Activated naive CD8-positive, alpha-beta T cell treated with anti-CD3 and anti-CD28 coated beads, Interleukin-2, amount 10 ng/mL, durations not matched to agents 7 days and 5 days (primary cell): ENCODE measurements at regions not wholly inside any gene's neighbourhood (a gene's known extent, or its start where the extent isn't known, plus 50 kb on each side); places are given as distances from the start of the nearest gene placed in this dataset.

Source experiments
- ATAC-seq: fragments of 150-1000 bp; cut with Tn5 transposase; one replicate; pipeline ENCODE4 v1.10.0; 2021; ENCODE audit warnings: low read depth, moderate library complexity
- POLR2A ChIA-PET: fragments of 350-600 bp; sonication (Branson Sonifier 250); formaldehyde crosslinking; loops from one replicate; lab custom pipeline; 2021; ENCODE audit warnings: antibody characterized with exemption; lab: Charles Lee
- DNase-seq: peaks from one replicate; pipeline ENCODE4 v3.0.0; 2021
- H3K27ac Mint-ChIP-seq: one replicate; pipeline ENCODE4 v1.8.0; 2022; ENCODE audit warnings: mild to moderate bottlenecking, mixed read lengths
- H3K27me3 Mint-ChIP-seq: one replicate; pipeline ENCODE4 v1.8.0; 2022; ENCODE audit warnings: mild to moderate bottlenecking, moderate library complexity, mixed read lengths
- H3K36me3 Mint-ChIP-seq: one replicate; pipeline ENCODE4 v1.8.0; 2021; ENCODE audit warnings: mild to moderate bottlenecking, mixed read lengths
- H3K4me1 Mint-ChIP-seq: one replicate; pipeline ENCODE4 v1.8.0; 2021; ENCODE audit warnings: mixed read lengths
- H3K4me3 Mint-ChIP-seq: one replicate; pipeline ENCODE4 v1.8.0; 2022; ENCODE audit warnings: mild to moderate bottlenecking, moderate library complexity, mixed read lengths
- H3K9me3 Mint-ChIP-seq: one replicate; pipeline ENCODE4 v1.8.0; 2021; ENCODE audit warnings: mixed read lengths

- Mint-ChIP-seq H3K4me3 (no peak overlapping the region), H3K9me3 (no peaks in the 10 kb centered on the region), H3K36me3 (no peaks in the 10 kb centered on the region)
These were observed 88.9 kb upstream of the SLC35G4 start for GRCh38 chr18:11520536-11520935.

GRCh38 chr18:11518788-11519685 lies 90.4 kb upstream of the SLC35G4 start:
- no peaks in the 10 kb centered on the region for H3K36me3 Mint-ChIP-seq
- H3K9me3 Mint-ChIP-seq, result no peaks in the 10 kb centered on the region
- ATAC-seq (peak; percentile 76), DNase-seq (peak; percentile 50)
- no peaks in the 10 kb centered on the region for H3K4me1 Mint-ChIP-seq
- no peak overlapping the region for H3K4me3 Mint-ChIP-seq
- POLR2A ChIA-PET, result no interaction called here
- H3K27me3 Mint-ChIP-seq, result peaks cover 11% of the 10 kb centered on the region
- H3K27ac Mint-ChIP-seq, result no peak overlapping the region

More at GRCh38 chr18:11520536-11520935, 88.9 kb upstream of the SLC35G4 start:
- no peak for DNase-seq
- H3K4me1 Mint-ChIP-seq, result no peaks in the 10 kb centered on the region
- no peak for ATAC-seq
- no peak overlapping the region for H3K27ac Mint-ChIP-seq
- H3K27me3 Mint-ChIP-seq, result peaks cover 5% of the 10 kb centered on the region
- POLR2A ChIA-PET, result no interaction called here

GRCh38 chr18:11517704-11518103 lies 91.7 kb upstream of the SLC35G4 start:
- H3K4me3 Mint-ChIP-seq, result no peak overlapping the region
- peaks cover 9% of the 10 kb centered on the region for H3K27me3 Mint-ChIP-seq
- H3K9me3 Mint-ChIP-seq, result no peaks in the 10 kb centered on the region
- ATAC-seq (no peak), DNase-seq (no peak)
- H3K4me1 Mint-ChIP-seq, result peaks cover 2% of the 10 kb centered on the region
- no peak overlapping the region for H3K27ac Mint-ChIP-seq
- POLR2A ChIA-PET, result no interaction called here
- no peaks in the 10 kb centered on the region for H3K36me3 Mint-ChIP-seq

GRCh38 chr18:11516751-11517503 lies 92.5 kb upstream of the SLC35G4 start:
- no peaks in the 10 kb centered on the region for H3K36me3 Mint-ChIP-seq
- H3K4me3 Mint-ChIP-seq, result no peak overlapping the region
- POLR2A ChIA-PET, result no interaction called here
- peaks cover 2% of the 10 kb centered on the region for H3K4me1 Mint-ChIP-seq
- ATAC-seq, result no peak
- no peak for DNase-seq
- no peaks in the 10 kb centered on the region for H3K9me3 Mint-ChIP-seq
- H3K27me3 Mint-ChIP-seq, result peaks cover 9% of the 10 kb centered on the region
- no peak overlapping the region for H3K27ac Mint-ChIP-seq

GRCh38 chr18:11514267-11514666 lies 95.1 kb upstream of the SLC35G4 start:
- POLR2A ChIA-PET, result no interaction called here
- no peak overlapping the region for H3K4me3 Mint-ChIP-seq
- peaks cover 5% of the 10 kb centered on the region for H3K4me1 Mint-ChIP-seq

GRCh38 chr18:11512096-11513025 lies 97.0 kb upstream of the SLC35G4 start:
- peaks cover 5% of the 10 kb centered on the region for H3K27me3 Mint-ChIP-seq
- ATAC-seq, result no peak
- no peak overlapping the region for H3K27ac Mint-ChIP-seq
- peaks cover 5% of the 10 kb centered on the region for H3K4me1 Mint-ChIP-seq
- H3K36me3 Mint-ChIP-seq, result no peaks in the 10 kb centered on the region
- POLR2A ChIA-PET, result no interaction called here
- H3K9me3 Mint-ChIP-seq, result no peaks in the 10 kb centered on the region
- DNase-seq, result no peak
- H3K4me3 Mint-ChIP-seq, result no peak overlapping the region

More at GRCh38 chr18:11514267-11514666, 95.1 kb upstream of the SLC35G4 start:
- no peaks in the 10 kb centered on the region for H3K36me3 Mint-ChIP-seq
- no peak overlapping the region for H3K27ac Mint-ChIP-seq
- no peaks in the 10 kb centered on the region for H3K9me3 Mint-ChIP-seq
- DNase-seq (no peak), ATAC-seq (no peak)
- H3K27me3 Mint-ChIP-seq, result peaks cover 5% of the 10 kb centered on the region

GRCh38 chr18:11511434-11512095 lies 97.8 kb upstream of the SLC35G4 start:
- Mint-ChIP-seq H3K27me3 (peaks cover 5% of the 10 kb centered on the region), H3K4me1 (peaks cover 5% of the 10 kb centered on the region), H3K9me3 (no peaks in the 10 kb centered on the region), H3K4me3 (peak overlapping the region; percentile 61), H3K36me3 (no peaks in the 10 kb centered on the region), H3K27ac (no peak overlapping the region)
- ATAC-seq (no peak), DNase-seq (no peak)
- POLR2A ChIA-PET, result no interaction called here

- Mint-ChIP-seq H3K36me3 (no peaks in the 10 kb centered on the region), H3K9me3 (no peaks in the 10 kb centered on the region), H3K4me1 (peaks cover 3% of the 10 kb centered on the region), H3K4me3 (no peak overlapping the region), H3K27me3 (peaks cover 5% of the 10 kb centered on the region), H3K27ac (no peak overlapping the region)
- POLR2A ChIA-PET, result no interaction called here
- no peak for DNase-seq
- ATAC-seq, result no peak
These were observed 102.5 kb upstream of the SLC35G4 start for GRCh38 chr18:11506856-11507255.

GRCh38 chr18:11505993-11506392 lies 103.4 kb upstream of the SLC35G4 start:
- DNase-seq, result no peak

GRCh38 chr18:11504962-11505361 lies 104.4 kb upstream of the SLC35G4 start:
- H3K27ac Mint-ChIP-seq, result no peak overlapping the region
- peaks cover 9% of the 10 kb centered on the region for H3K27me3 Mint-ChIP-seq
- ATAC-seq (no peak), DNase-seq (no peak)
- no peaks in the 10 kb centered on the region for H3K9me3 Mint-ChIP-seq
- H3K4me3 Mint-ChIP-seq, result no peak overlapping the region
- POLR2A ChIA-PET, result no interaction called here
- no peaks in the 10 kb centered on the region for H3K4me1 Mint-ChIP-seq
- no peaks in the 10 kb centered on the region for H3K36me3 Mint-ChIP-seq

More at GRCh38 chr18:11505993-11506392, 103.4 kb upstream of the SLC35G4 start:
- Mint-ChIP-seq H3K27ac (no peak overlapping the region), H3K4me1 (no peaks in the 10 kb centered on the region), H3K4me3 (no peak overlapping the region), H3K27me3 (peaks cover 9% of the 10 kb centered on the region), H3K9me3 (no peaks in the 10 kb centered on the region), H3K36me3 (no peaks in the 10 kb centered on the region)
- no peak for ATAC-seq
- POLR2A ChIA-PET, result no interaction called here

- Mint-ChIP-seq H3K36me3 (no peaks in the 10 kb centered on the region), H3K9me3 (no peaks in the 10 kb centered on the region), H3K4me1 (no peaks in the 10 kb centered on the region), H3K27me3 (peaks cover 9% of the 10 kb centered on the region), H3K4me3 (no peak overlapping the region), H3K27ac (no peak overlapping the region)
- POLR2A ChIA-PET, result no interaction called here
- no peak for ATAC-seq
- DNase-seq, result no peak
These were observed 107.0 kb upstream of the SLC35G4 start for GRCh38 chr18:11502368-11502767.

- Mint-ChIP-seq H3K27ac (no peak overlapping the region), H3K9me3 (no peaks in the 10 kb centered on the region), H3K4me3 (no peak overlapping the region), H3K27me3 (peaks cover 9% of the 10 kb centered on the region), H3K36me3 (no peaks in the 10 kb centered on the region), H3K4me1 (no peaks in the 10 kb centered on the region)
- POLR2A ChIA-PET, result no interaction called here
- ATAC-seq (no peak), DNase-seq (no peak)
These were observed 108.0 kb upstream of the SLC35G4 start for GRCh38 chr18:11501352-11501751.
